Gastrocnemius medialis (tissue), 4 donors: ENCODE measurements at regions not wholly inside any gene's neighbourhood (a gene's known extent, or its start where the extent isn't known, plus 50 kb on each side); places are given as distances from the start of the nearest gene placed in this dataset.

Experiments
- CTCF ChIP-seq, 5 experiments: fragments of 450-650 bp in 3 of 5; fragments of 200-600 bp in 2 of 5; sonication (generic) in 2 of 5; IDR thresholded peaks in 4 of 5; conservative IDR thresholded peaks in 1 of 5; 1 replicate in 4 of 5; 2 replicates in 1 of 5; pipeline ENCODE4 v1.5.1; 2016 to 2019; ENCODE audit warnings: antibody characterized with exemption in 5 of 5, mild to moderate bottlenecking in 3 of 5, moderate library complexity in 3 of 5
- POLR2A ChIP-seq, 2 donors: fragments of 450-650 bp; IDR thresholded peaks; one replicate each; pipeline ENCODE4 v1.6.1; 2017; ENCODE audit warnings: antibody characterized with exemption in 2 of 2, mild to moderate bottlenecking in 2 of 2, moderate library complexity in 2 of 2

- TF ChIP-seq CTCF (IDR thresholded peaks at IDR 0.05 in 4 of 5, conservative IDR thresholded peaks at IDR 0.05 in 1 of 5) (no peak), POLR2A (IDR thresholded peaks at IDR 0.05) (no peak)
Observed at GRCh38 chr2:126778561-126779501, 119.9 kb upstream of the TEX51 start.
